ENCODE measurements at regions not wholly inside any gene's neighbourhood (a gene's known extent, or its start where the extent isn't known, plus 50 kb on each side); places are given as distances from the start of the nearest gene placed in this dataset.

- H3K4me1 ChIP-seq (ENCODE audit: insufficient read depth, low read length) = no peaks in the 10 kb centered on the region
- H3K79me2 ChIP-seq (ENCODE audit: insufficient read depth, low read length) = no peaks in the 10 kb centered on the region
- no peaks in the 10 kb centered on the region for H4K20me1 ChIP-seq (ENCODE audit: insufficient read depth, low read length)
- no peaks in the 10 kb centered on the region for H3K9me3 ChIP-seq (ENCODE audit: insufficient read depth, low read length, severe bottlenecking)
- H3K27me3 ChIP-seq (ENCODE audit: insufficient read depth, low read length, poor library complexity) = no peaks in the 10 kb centered on the region
- H3K36me3 ChIP-seq (ENCODE audit: insufficient read depth, low read length) = no peaks in the 10 kb centered on the region
- no peak overlapping the region for H3K27ac ChIP-seq (ENCODE audit: low read length)
- peak; percentile 55; the same call in 1 of the 3 replicates for ATAC-seq (ENCODE audit: insufficient read depth, low read depth)
- DNase-seq = peak; percentile 33
- no peak overlapping the region for H2AFZ ChIP-seq (ENCODE audit: low read depth, low read length)
- H3K4me2 ChIP-seq (ENCODE audit: insufficient read depth, low read length) = no peak overlapping the region
- no peak overlapping the region for H3K9ac ChIP-seq (ENCODE audit: low read depth, low read length)
- peak; percentile 69 for TF ChIP-seq CTCF (IDR thresholded peaks at IDR 0.05; ENCODE audit: borderline replicate concordance, extremely low read depth, low read length, poor library complexity, severe bottlenecking)
- no peak for TF ChIP-seq EZH2 (IDR thresholded peaks at IDR 0.05; ENCODE audit: borderline replicate concordance, low read depth, low read length, severe bottlenecking)
- no peak overlapping the region for H3K4me3 ChIP-seq (ENCODE audit: low read depth in 1 of 2, low read length in 2 of 2)
These were observed 199.1 kb downstream of the ERMARD start for GRCh38 chr6:169950558-169950957.

- Histone ChIP-seq H3K27ac (ENCODE audit: low read length) (no peak overlapping the region), H3K4me2 (ENCODE audit: insufficient read depth, low read length) (no peak overlapping the region), H3K4me1 (ENCODE audit: insufficient read depth, low read length) (no peaks in the 10 kb centered on the region), H3K4me3 (ENCODE audit: low read depth in 1 of 2, low read length in 2 of 2) (no peak overlapping the region), H3K36me3 (ENCODE audit: insufficient read depth, low read length) (no peaks in the 10 kb centered on the region), H2AFZ (ENCODE audit: low read depth, low read length) (no peak overlapping the region), H3K9ac (ENCODE audit: low read depth, low read length) (no peak overlapping the region), H4K20me1 (ENCODE audit: insufficient read depth, low read length) (no peaks in the 10 kb centered on the region), H3K27me3 (ENCODE audit: insufficient read depth, low read length, poor library complexity) (no peaks in the 10 kb centered on the region), H3K9me3 (ENCODE audit: insufficient read depth, low read length, severe bottlenecking) (no peaks in the 10 kb centered on the region), H3K79me2 (ENCODE audit: insufficient read depth, low read length) (no peaks in the 10 kb centered on the region)
- DNase-seq (no peak), ATAC-seq (ENCODE audit: insufficient read depth, low read depth) (no peak)
- no peak for TF ChIP-seq EZH2 (IDR thresholded peaks at IDR 0.05; ENCODE audit: borderline replicate concordance, low read depth, low read length, severe bottlenecking)
These were observed 198.2 kb downstream of the ERMARD start for GRCh38 chr6:169949511-169950097.

- Histone ChIP-seq H3K36me3 (ENCODE audit: insufficient read depth, low read length) (no peaks in the 10 kb centered on the region), H2AFZ (ENCODE audit: low read depth, low read length) (no peak overlapping the region), H3K27me3 (ENCODE audit: insufficient read depth, low read length, poor library complexity) (no peaks in the 10 kb centered on the region), H4K20me1 (ENCODE audit: insufficient read depth, low read length) (no peaks in the 10 kb centered on the region), H3K4me1 (ENCODE audit: insufficient read depth, low read length) (no peaks in the 10 kb centered on the region), H3K9me3 (ENCODE audit: insufficient read depth, low read length, severe bottlenecking) (no peaks in the 10 kb centered on the region), H3K27ac (ENCODE audit: low read length) (no peak overlapping the region), H3K79me2 (ENCODE audit: insufficient read depth, low read length) (no peaks in the 10 kb centered on the region), H3K4me3 (ENCODE audit: low read depth in 1 of 2, low read length in 2 of 2) (no peak overlapping the region), H3K4me2 (ENCODE audit: insufficient read depth, low read length) (no peak overlapping the region), H3K9ac (ENCODE audit: low read depth, low read length) (no peak overlapping the region)
- no peak for TF ChIP-seq EZH2 (IDR thresholded peaks at IDR 0.05; ENCODE audit: borderline replicate concordance, low read depth, low read length, severe bottlenecking)
- TF ChIP-seq CTCF (IDR thresholded peaks at IDR 0.05; ENCODE audit: borderline replicate concordance, extremely low read depth, low read length, poor library complexity, severe bottlenecking) = no peak
- DNase-seq (no peak), ATAC-seq (ENCODE audit: insufficient read depth, low read depth) (no peak)
These were observed 195.5 kb downstream of the ERMARD start for GRCh38 chr6:169946971-169947370.

- no peak overlapping the region for H3K4me2 ChIP-seq (ENCODE audit: insufficient read depth, low read length)
- H3K9me3 ChIP-seq (ENCODE audit: insufficient read depth, low read length, severe bottlenecking) = no peaks in the 10 kb centered on the region
- H3K79me2 ChIP-seq (ENCODE audit: insufficient read depth, low read length) = no peaks in the 10 kb centered on the region
- no peak overlapping the region for H3K4me3 ChIP-seq (ENCODE audit: low read depth in 1 of 2, low read length in 2 of 2)
- no peaks in the 10 kb centered on the region for H3K4me1 ChIP-seq (ENCODE audit: insufficient read depth, low read length)
- H3K9ac ChIP-seq (ENCODE audit: low read depth, low read length) = no peak overlapping the region
- H3K27me3 ChIP-seq (ENCODE audit: insufficient read depth, low read length, poor library complexity) = no peaks in the 10 kb centered on the region
- H2AFZ ChIP-seq (ENCODE audit: low read depth, low read length) = no peak overlapping the region
- H3K36me3 ChIP-seq (ENCODE audit: insufficient read depth, low read length) = no peaks in the 10 kb centered on the region
- ATAC-seq (ENCODE audit: insufficient read depth, low read depth) = no peak
- TF ChIP-seq EZH2 (IDR thresholded peaks at IDR 0.05; ENCODE audit: borderline replicate concordance, low read depth, low read length, severe bottlenecking) = no peak
- TF ChIP-seq CTCF (IDR thresholded peaks at IDR 0.05; ENCODE audit: borderline replicate concordance, extremely low read depth, low read length, poor library complexity, severe bottlenecking) = no peak
- H4K20me1 ChIP-seq (ENCODE audit: insufficient read depth, low read length) = no peaks in the 10 kb centered on the region
- no peak for DNase-seq
- no peak overlapping the region for H3K27ac ChIP-seq (ENCODE audit: low read length)
These were observed 193.7 kb downstream of the ERMARD start for GRCh38 chr6:169945117-169945516.

Data from DND-41 (cell line).